ENCODE measurements at regions not wholly inside any gene's neighbourhood (a gene's known extent, or its start where the extent isn't known, plus 50 kb on each side); places are given as distances from the start of the nearest gene placed in this dataset.

DNA sequence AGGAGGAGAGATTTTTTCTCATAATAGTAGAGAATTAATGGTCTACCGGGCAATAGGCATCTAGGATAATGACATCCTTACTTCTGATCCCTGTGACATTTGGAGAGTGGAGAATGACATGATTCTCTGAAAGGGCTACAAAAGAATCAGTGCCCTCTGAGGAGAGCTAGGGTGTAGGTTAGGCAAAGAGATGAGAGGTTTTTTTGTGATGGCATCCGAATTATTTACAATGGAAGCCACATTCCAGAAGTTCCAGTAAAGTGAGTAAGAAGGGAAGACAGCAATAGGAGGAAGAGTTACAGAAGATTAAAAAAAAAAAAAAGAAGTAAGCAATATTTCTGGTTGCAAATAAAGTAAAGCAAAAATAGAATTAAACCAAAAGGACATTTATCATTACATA is 478.0 kb downstream of the RMST start:
- Mint-ChIP-seq H3K36me3 (no peaks in the 10 kb centered on the region), H3K4me1 (no peaks in the 10 kb centered on the region), H3K27me3 (no peaks in the 10 kb centered on the region), H3K4me3 (no peak overlapping the region), H3K9me3 (peaks cover 0 to 1% of the 10 kb centered on the region in 2 donors), H3K27ac (no peak overlapping the region)
- no peak for ATAC-seq (replicated peaks)
- DNase-seq, result no peak

- H3K9me3 Mint-ChIP-seq, result peaks cover 2% of the 10 kb centered on the region in 2 donors
- no peak overlapping the region for H3K27ac Mint-ChIP-seq
- no peaks in the 10 kb centered on the region for H3K36me3 Mint-ChIP-seq
- no peak overlapping the region for H3K4me3 Mint-ChIP-seq
- no peak for DNase-seq
- no peaks in the 10 kb centered on the region for H3K4me1 Mint-ChIP-seq
- ATAC-seq (replicated peaks), result no peak
- no peaks in the 10 kb centered on the region for H3K27me3 Mint-ChIP-seq
Observed at GRCh38 chr12:97941686-97942354, 479.2 kb downstream of the RMST start.

DNA sequence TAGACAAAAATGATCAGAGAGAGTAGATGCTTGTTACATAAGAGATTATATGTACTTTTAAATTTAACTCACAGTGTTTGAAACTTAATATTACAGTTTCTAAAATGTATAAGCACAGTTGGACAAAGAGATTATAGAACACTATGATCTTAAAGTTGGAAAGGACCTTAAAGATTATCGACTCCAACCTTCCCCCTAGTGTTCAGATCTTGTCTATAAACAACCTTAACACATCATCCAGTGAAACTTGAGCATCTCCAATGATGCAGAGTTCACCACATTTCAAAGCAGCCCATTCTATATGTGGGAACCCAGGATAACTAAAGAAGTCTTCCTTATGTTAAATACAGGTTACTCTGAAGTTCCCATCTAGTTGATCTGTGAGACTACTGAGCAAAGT is 480.8 kb downstream of the RMST start:
- no peaks in the 10 kb centered on the region for H3K36me3 Mint-ChIP-seq
- H3K4me1 Mint-ChIP-seq, result no peaks in the 10 kb centered on the region
- H3K27me3 Mint-ChIP-seq, result no peaks in the 10 kb centered on the region
- ATAC-seq (replicated peaks) (no peak), DNase-seq (no peak)
- no peak overlapping the region for H3K4me3 Mint-ChIP-seq
- H3K9me3 Mint-ChIP-seq, result peaks cover 5% of the 10 kb centered on the region in 2 donors
- no peak overlapping the region for H3K27ac Mint-ChIP-seq

- no peak for DNase-seq
- no peaks in the 10 kb centered on the region for H3K36me3 Mint-ChIP-seq
- H3K4me3 Mint-ChIP-seq, result no peak overlapping the region
- no peak overlapping the region for H3K27ac Mint-ChIP-seq
- peaks cover 5% of the 10 kb centered on the region in 2 donors for H3K9me3 Mint-ChIP-seq
- ATAC-seq (replicated peaks), result no peak
- no peaks in the 10 kb centered on the region for H3K4me1 Mint-ChIP-seq
- no peaks in the 10 kb centered on the region for H3K27me3 Mint-ChIP-seq
Observed at GRCh38 chr12:97944576-97944975, 482.0 kb downstream of the RMST start.

- no peak for DNase-seq
- no peak overlapping the region for H3K4me3 Mint-ChIP-seq
- H3K9me3 Mint-ChIP-seq, result peaks cover 4 to 5% of the 10 kb centered on the region in 2 donors
- ATAC-seq (replicated peaks), result no peak
- H3K36me3 Mint-ChIP-seq, result no peaks in the 10 kb centered on the region
- H3K4me1 Mint-ChIP-seq, result no peaks in the 10 kb centered on the region
- no peak overlapping the region for H3K27ac Mint-ChIP-seq
- peaks cover 0 to 6% of the 10 kb centered on the region in 2 donors for H3K27me3 Mint-ChIP-seq
Observed at GRCh38 chr12:97946701-97947100, 484.1 kb downstream of the RMST start.

DNA sequence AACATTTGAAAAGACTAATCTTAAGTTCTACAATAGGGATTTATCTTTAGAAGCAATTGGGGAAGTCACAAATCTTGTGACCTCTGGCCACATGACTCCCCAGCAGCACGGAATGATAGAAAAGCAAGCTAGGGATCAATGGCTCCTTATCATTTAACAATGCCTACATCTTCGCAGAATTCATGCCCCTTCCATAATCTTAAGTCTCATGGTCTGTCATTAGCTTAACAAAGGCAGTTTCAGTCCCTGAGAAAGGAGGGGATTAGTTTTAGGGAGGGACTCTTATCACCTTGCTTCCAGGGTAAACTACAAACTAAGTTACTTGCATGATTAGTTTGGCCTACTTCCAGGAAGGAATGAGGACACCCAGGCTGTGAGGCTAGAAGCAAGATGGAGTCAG is 486.0 kb downstream of the RMST start:
- Mint-ChIP-seq H3K27ac (no peak overlapping the region), H3K9me3 (peaks cover 4 to 6% of the 10 kb centered on the region in 2 donors), H3K36me3 (no peaks in the 10 kb centered on the region), H3K4me1 (no peaks in the 10 kb centered on the region), H3K27me3 (peaks cover 0 to 6% of the 10 kb centered on the region in 2 donors), H3K4me3 (no peak overlapping the region)
- ATAC-seq (replicated peaks) (no peak), DNase-seq (no peak)

- peaks cover 0 to 12% of the 10 kb centered on the region in 2 donors for H3K27me3 Mint-ChIP-seq
- H3K4me3 Mint-ChIP-seq, result no peak overlapping the region
- DNase-seq (no peak), ATAC-seq (replicated peaks) (peak; percentile 60 to 61)
- no peaks in the 10 kb centered on the region for H3K36me3 Mint-ChIP-seq
- no peaks in the 10 kb centered on the region for H3K4me1 Mint-ChIP-seq
- H3K27ac Mint-ChIP-seq, result no peak overlapping the region
- peaks cover 9 to 19% of the 10 kb centered on the region in 2 donors for H3K9me3 Mint-ChIP-seq
Observed at GRCh38 chr12:97951239-97951638, 488.6 kb downstream of the RMST start.

GRCh38 chr12:97951717-97952116 is 489.1 kb downstream of the RMST start:
- no peak for DNase-seq
- peaks cover 0 to 12% of the 10 kb centered on the region in 2 donors for H3K27me3 Mint-ChIP-seq

DNA sequence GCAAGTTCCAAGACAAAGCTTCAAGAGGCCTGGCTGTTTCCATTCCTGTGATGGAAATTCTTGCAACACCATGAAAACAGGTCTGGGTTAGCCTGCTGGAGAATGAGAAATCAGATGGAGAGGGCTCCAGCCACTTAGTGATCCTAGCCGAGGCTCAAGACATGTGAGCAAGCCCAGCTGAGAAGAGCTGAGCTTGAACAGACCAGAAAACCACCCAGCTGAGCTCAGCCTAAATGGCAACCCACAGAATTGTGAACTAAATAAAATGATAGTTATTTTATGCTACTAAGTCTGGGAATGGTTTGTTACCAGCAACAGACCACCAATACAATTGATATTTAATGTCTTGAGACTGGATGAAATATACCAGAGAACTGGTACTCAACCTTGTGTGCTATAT is 494.5 kb downstream of the RMST start:
- no peak for ATAC-seq (replicated peaks)
- Mint-ChIP-seq H3K4me1 (no peaks in the 10 kb centered on the region), H3K4me3 (no peak overlapping the region)

More at GRCh38 chr12:97951717-97952116, 489.1 kb downstream of the RMST start:
- ATAC-seq (replicated peaks), result peak; percentile 69 to 90
- H3K27ac Mint-ChIP-seq, result no peak overlapping the region
- H3K36me3 Mint-ChIP-seq, result no peaks in the 10 kb centered on the region
- H3K4me3 Mint-ChIP-seq, result no peak overlapping the region
- H3K4me1 Mint-ChIP-seq, result no peaks in the 10 kb centered on the region
- peaks cover 13 to 23% of the 10 kb centered on the region in 2 donors for H3K9me3 Mint-ChIP-seq

DNA sequence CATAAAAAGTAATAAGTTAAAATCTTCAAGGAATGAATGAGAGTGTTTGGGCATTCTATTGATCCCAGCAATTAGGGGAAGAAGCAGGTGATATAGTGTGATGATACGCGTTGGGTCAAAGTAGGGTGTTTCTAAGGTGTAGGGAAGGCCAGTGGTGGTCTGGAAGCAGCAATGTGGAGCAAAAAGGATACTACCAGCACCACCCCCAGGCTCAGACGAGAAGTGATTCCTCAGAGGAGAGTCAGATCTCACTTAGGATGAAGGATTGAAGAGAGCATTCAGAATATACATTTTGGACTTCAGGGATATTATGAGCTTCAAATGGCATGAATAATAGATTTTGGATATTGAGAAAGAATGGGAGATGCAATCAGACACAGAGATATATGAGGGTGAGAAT is 497.6 kb downstream of the RMST start:
- no peak for ATAC-seq (replicated peaks)
- Mint-ChIP-seq H3K27me3 (no peaks in the 10 kb centered on the region), H3K27ac (no peak overlapping the region), H3K9me3 (peaks cover 4 to 12% of the 10 kb centered on the region in 2 donors), H3K4me1 (no peaks in the 10 kb centered on the region), H3K4me3 (no peak overlapping the region), H3K36me3 (no peaks in the 10 kb centered on the region)
- no peak for DNase-seq

More for the DNA sequence above, 494.5 kb downstream of the RMST start:
- peaks cover 0 to 6% of the 10 kb centered on the region in 2 donors for H3K27me3 Mint-ChIP-seq
- no peak overlapping the region for H3K27ac Mint-ChIP-seq
- no peak for DNase-seq
- no peaks in the 10 kb centered on the region for H3K36me3 Mint-ChIP-seq
- H3K9me3 Mint-ChIP-seq, result peaks cover 9 to 19% of the 10 kb centered on the region in 2 donors

GRCh38 chr12:97960741-97961608 is 498.4 kb downstream of the RMST start:
- Mint-ChIP-seq H3K9me3 (peaks cover 4 to 8% of the 10 kb centered on the region in 2 donors), H3K27me3 (no peaks in the 10 kb centered on the region), H3K4me1 (no peaks in the 10 kb centered on the region), H3K36me3 (no peaks in the 10 kb centered on the region), H3K4me3 (no peak overlapping the region), H3K27ac (no peak overlapping the region)
- peak; percentile 4 for DNase-seq
- ATAC-seq (replicated peaks), result peak; percentile 72 to 84

DNA sequence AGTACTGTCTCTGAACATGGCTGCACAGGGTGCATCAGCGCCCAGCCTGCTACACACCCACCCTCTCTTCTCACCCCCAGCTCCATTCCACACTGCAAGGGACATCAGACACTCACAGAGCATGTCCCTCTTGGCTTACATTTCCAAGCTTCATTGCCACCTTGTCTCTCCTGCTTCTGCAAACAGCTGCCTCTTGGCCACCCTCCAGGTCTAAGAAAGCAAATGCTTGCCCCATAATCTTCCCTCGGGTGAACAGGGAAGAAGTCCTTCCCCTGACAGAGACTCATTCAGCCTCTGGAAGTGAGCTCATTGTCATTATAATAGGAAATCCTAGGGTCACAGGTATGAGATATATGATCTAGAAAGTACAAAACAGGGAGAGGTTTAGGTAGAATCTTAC is 505.2 kb downstream of the RMST start:
- no peak overlapping the region for H3K27ac Mint-ChIP-seq
- no peaks in the 10 kb centered on the region for H3K9me3 Mint-ChIP-seq

GRCh38 chr12:97968641-97969197 is 506.1 kb downstream of the RMST start:
- Mint-ChIP-seq H3K36me3 (no peaks in the 10 kb centered on the region), H3K27ac (no peak overlapping the region), H3K4me3 (no peak overlapping the region), H3K4me1 (no peaks in the 10 kb centered on the region), H3K27me3 (no peaks in the 10 kb centered on the region), H3K9me3 (no peaks in the 10 kb centered on the region)
- ATAC-seq (replicated peaks), result no peak
- no peak for DNase-seq

More for the DNA sequence above, 505.2 kb downstream of the RMST start:
- no peaks in the 10 kb centered on the region for H3K36me3 Mint-ChIP-seq
- no peak overlapping the region for H3K4me3 Mint-ChIP-seq
- no peaks in the 10 kb centered on the region for H3K27me3 Mint-ChIP-seq
- DNase-seq (no peak), ATAC-seq (replicated peaks) (no peak)
- no peaks in the 10 kb centered on the region for H3K4me1 Mint-ChIP-seq

DNA sequence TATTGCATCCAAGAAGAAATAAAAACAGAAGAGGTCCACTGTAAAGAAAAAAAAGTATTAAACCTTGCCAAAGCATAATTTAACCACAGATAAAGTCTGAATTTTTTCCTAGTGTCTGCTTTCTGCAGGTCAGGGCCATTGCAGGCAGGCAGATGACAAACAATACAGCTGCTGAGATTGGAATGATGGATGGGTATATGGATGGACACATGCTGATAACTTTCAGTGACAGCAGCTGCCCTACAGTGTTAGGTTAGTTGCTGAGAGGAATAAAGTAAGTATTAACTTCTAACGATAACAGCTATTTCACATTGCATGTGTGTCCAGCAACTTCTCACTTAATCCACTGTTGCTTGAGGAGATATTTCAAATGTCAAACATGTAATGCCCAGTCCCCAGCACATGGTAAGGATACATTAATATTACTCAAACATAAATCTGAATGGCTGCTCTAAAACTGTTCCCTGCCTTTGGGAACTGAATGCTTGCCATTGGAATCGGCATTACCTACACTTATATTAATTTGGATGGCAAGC is 515.3 kb downstream of the RMST start:
- H3K27ac Mint-ChIP-seq, result no peak overlapping the region
- H3K27me3 Mint-ChIP-seq, result no peaks in the 10 kb centered on the region
- peaks cover 7% of the 10 kb centered on the region in 2 donors for H3K9me3 Mint-ChIP-seq
- no peaks in the 10 kb centered on the region for H3K36me3 Mint-ChIP-seq
- H3K4me3 Mint-ChIP-seq, result no peak overlapping the region
- no peaks in the 10 kb centered on the region for H3K4me1 Mint-ChIP-seq
- DNase-seq, result no peak
- ATAC-seq (replicated peaks), result no peak

Measured in stimulated activated naive B cell treated with anti-CD40 and anti-IgM and Interleukin-4, amounts not matched to agents 10 μg/mL and 1 μg/mL and 100 μg/mL, for 72 hours (primary cell).